SIG-M5 treated with dmso at 0.1 percent for 504 hours (cell line): ENCODE measurements at regions not wholly inside any gene's neighbourhood (a gene's known extent, or its start where the extent isn't known, plus 50 kb on each side); places are given as distances from the start of the nearest gene placed in this dataset.
"Not testable (repeated sequence)": the region's sequence is repeated elsewhere in the genome, so short reads cannot be mapped to it uniquely, and the experiment has no call there.

Source experiments
- DNase-seq: peaks from one replicate; lab custom pipeline; 2025; ENCODE audit not compliant: unreplicated experiment; lab: John Stamatoyannopoulos, UW

DNA sequence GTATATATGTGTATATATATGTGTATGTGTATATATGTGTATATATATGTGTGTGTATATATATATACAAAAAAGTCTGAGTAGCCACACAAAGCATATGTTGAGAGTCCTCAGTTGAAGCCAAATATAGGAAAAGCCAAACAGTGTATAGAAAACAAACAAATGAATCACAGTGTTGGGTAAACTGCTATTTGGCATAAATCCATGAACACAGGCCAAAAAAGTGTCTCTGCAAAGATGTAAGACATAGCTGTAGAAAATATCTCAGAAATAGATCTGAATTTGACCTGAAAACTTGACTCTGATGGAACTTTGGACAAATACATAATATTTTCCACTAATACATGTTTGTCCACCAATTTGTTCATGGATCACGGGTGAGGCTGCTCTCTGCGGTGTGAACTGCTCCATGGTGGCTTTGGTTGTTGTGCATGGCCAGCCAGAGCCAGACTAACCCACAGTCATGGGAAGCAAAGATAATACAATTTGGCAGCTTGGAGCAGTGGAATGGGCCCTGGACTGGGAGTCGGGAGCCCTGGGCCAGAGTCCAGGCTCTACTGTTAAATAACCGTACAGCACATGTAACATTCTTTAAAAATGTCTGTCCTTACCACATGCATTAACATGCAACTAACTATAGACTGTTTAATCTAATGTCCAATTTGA lies 76.9 kb upstream of the EED start:
- no peak for DNase-seq

DNA sequence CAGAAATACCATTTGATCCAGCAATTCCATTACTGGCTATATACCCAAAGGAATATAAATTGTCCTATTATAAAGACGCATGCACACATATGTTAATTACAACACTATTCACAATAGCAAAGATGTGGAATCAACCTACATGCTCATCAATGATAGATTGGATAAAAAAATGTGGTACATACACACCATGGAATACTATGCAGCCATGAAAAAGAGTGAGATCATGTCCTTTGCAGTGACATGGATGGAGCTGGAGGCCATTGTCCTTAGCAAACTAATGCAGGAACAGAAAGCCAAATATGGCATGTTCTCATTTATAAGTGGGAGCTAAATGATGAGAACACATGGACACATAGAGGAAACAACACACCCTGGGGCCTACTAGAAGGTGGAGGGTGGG lies 78.3 kb upstream of the EED start:
- not testable (repeated sequence) for DNase-seq

DNA sequence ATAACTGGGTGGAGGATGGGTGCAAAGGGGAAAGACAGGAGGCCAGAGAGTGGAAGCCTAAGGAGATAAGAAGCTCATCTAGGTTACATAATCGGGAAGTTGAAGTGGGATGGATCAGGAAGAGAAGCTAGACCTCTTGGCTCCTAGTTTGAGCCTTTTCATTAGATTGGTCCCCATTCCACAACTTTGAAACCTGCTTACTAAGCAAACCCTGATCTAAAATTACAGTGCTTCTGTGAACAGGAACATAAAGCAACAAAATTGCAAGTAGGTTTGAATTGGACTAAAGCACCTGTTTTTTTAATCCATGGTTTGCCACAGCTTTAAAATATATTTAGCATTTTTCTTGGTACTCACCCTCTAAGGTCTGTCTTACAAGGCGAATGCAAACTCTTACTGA lies 80.4 kb upstream of the EED start:
- no peak for DNase-seq

DNA sequence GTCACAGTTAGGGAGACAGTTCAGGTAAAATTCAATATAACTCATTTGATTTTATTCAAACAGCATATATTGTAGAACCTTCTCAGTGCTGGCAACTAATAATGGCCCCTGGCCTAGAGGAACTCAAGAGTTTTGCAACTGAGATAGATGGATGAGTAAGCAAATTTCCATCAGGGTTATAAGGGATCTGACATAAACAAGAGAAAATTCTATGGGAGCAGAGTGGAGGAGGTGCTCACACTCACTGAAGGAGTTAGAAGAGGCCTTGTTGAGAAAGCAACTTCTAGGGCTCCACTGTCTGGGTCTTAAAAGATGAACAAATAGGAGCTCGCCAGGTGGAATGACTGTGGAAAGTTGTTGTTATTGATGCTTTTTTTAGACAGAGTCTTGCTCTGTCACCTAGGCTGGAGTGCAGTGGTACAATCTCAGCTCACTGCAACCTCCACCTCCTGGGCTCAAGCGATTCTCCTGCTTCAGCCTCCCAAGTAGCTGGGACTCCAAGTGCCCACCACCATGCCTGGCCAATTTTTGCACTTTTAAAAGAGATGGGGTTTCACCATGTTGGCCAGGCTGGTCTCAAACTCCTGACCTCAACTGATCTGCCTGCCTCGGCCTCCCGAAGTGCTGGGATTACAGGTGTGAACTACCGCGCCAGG lies 81.2 kb upstream of the EED start:
- DNase-seq: peak; percentile 55

DNA sequence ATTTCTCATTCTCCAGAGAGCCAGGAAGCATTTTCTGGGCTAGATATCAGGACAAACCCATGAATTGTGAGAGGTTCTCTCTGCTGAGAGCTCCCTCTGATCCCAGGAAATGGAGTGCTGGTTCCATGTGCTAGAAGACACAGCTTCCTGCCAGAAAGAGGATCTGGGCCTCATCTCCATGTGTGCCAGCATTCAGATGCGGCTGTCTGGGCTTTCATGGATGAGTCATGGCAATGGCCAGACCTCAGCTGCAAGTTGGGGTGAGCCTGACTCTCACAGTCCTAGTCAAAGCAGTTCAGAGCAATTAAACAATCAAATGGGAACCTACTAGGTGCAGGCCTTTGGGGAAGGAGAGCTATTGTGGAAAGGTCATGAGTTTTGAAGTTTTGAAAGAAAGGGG lies 82.3 kb upstream of the EED start:
- peak; percentile 34 for DNase-seq

DNA sequence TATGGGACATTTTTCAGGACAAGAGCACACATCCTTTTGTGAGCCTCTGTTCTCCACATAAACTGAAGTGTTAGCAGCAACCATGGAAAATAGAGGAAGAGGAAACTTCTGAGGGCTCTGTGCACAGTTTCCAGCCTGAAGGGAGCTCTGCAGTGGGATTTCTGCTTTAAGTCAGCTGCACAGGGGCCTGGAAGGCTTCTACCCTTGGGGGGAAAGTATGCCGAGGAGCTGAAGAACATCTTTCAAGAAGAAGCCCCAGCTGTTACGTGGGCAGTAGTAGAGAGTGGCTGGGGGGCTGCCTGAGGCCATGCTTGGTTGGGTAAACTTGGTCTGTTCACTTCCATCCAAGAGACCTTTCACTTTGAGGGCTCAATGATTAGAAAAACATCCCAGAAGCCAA lies 82.7 kb upstream of the EED start:
- DNase-seq: no peak

DNA sequence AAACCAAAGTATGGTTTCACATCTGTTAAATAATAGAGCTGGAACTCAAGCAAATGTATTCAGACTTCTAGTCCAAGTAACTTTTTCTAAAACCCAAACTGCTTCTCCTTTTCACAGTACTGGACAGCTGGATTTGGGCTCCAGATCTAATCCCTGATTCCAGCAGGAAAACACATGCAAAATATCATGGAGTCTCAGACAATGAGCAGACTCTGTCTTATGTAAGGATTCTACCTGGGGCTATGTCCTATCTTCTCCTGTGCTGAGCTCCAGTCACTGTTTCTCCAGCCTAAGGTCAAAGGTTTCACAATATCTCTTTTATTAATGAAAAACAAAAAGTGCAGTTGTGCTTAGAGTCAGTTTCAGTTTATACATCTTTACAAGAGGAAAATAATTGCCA lies 83.2 kb upstream of the EED start:
- DNase-seq: no peak

DNA sequence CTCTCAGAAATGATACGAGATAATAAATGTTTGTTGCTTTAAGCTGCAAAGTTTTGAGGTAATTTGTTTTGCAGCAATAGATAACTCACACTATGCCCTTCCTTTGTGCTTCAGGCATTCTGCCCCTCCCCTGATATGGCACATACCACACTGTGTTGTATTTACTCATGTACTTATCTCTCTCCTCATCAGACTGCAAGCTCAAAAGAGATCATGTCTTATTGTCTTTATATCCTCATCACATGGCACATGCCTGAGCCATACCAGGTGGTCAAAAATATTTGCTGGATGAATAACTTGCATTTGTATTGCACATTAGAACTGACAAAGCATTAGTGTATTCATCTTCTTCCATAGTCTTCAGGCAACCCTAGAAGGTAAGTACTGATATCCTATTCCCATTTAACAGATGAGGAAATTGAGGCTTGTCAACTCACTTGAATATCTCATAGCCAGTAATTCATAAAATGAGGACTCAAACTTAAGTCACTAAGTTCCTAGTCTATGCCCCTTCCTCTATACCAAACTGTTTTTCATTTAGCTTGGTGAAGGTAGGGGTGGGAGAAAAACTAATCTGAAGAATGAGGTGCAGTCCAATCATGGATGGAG lies 83.9 kb upstream of the EED start:
- DNase-seq: no peak

DNA sequence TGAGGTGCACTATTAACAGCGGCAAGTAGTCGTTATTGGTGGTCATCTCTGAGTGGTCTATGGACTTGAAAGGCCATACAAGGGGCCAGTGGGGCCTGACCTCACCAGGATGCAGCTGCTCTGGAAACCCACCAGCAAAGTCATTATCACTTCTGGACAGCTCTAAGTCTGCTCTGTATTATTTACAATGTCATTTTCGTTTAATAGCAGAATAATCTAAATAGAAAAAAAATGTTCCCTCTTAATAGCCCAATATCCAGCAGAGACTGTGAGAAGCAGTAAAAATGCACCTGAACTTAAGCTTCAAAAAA lies 85.0 kb upstream of the EED start:
- no peak for DNase-seq

DNA sequence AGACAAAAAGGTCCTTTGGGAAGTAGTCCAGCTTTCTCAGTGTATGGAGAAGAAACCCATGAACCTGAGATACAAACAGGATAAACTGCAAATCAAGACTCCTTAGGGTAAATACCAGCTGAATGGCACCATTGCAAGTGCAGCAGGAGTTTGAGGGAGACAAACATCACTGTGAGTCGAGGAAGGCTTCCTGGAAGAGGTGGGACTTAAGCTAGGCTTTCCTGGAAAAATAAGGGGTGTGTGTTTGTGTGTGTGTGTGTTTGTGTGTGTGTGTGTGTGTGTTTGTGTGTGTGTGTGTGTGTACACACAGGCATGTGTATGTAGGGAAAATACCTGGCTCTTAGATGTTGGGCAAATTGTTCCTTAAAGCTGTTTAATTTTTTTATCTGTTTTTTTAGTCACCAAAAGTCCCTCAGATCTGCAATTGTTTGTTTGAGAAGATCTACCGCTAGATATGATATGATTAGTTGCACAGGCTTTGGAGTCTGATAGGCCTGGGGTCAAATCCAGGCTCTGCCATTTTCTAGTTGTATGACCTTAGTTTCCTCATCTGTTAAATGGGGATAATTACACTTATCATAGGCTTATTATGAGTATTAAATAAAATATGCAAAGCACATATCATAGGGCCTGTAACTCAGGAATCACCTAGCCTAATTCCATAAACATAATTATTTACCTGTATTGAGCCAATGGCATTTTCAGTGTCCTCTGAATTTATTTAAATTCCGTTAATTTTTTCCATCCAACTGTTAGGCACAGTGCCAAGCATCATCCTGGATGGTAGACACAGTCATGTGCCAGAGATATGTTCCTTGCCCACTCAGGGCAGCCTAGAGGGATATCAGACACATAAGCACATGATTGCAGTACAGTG lies 85.6 kb upstream of the EED start:
- no peak for DNase-seq

DNA sequence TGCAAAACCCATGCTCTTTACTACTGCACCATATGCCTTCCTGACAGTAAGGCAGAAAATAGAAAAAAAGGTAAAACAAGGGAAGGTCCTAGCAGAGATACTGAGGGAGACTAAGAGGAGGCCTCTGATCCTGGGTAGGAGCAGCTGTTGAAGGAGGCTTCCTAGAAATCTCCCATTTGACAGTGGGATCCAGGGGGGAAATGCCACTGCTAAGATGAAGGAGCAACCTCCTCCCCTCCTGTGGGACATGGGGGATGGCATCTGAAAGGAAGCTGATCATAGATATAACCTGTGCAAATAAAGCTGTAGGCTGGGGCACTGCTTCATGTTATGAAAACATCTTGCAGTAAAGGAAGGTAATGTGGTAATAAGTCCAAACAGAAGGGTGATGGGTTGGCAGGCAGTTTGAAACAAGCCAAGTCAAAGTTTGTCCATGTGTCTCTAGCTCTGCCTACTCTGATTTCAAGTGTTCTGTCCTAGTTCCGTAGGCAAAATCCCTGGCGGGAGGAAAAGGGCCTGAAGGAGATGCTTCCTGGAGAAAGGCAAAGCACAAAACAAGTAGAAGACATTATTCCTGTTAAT lies 86.7 kb upstream of the EED start:
- no peak for DNase-seq

DNA sequence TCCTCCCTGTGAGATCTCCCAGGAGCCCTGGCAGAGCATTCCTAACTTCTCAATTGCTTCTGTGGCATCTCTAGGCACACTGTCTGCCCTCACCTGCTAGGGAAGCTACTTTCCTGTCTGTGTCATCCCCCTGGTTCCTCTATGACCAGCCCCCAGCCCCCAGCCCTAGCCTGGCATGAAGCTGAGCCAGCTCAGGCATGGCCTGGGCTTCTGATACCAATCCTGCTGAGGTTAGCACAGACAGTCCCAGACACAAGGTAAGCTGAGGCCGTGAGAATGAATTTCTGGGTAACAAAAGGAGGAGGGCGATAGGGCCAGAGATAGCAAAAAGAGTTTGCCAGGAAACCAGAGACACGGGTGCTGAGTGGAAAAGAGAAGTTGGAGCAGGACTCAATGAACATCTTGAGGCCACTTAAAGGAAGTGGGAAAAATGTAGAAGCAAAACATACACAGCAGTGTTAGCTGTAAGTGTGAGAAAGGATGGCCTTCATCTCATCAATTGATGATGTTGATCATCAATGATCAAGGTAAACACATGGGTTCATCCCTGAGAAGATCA lies 87.6 kb upstream of the PICALM start:
- DNase-seq: no peak

DNA sequence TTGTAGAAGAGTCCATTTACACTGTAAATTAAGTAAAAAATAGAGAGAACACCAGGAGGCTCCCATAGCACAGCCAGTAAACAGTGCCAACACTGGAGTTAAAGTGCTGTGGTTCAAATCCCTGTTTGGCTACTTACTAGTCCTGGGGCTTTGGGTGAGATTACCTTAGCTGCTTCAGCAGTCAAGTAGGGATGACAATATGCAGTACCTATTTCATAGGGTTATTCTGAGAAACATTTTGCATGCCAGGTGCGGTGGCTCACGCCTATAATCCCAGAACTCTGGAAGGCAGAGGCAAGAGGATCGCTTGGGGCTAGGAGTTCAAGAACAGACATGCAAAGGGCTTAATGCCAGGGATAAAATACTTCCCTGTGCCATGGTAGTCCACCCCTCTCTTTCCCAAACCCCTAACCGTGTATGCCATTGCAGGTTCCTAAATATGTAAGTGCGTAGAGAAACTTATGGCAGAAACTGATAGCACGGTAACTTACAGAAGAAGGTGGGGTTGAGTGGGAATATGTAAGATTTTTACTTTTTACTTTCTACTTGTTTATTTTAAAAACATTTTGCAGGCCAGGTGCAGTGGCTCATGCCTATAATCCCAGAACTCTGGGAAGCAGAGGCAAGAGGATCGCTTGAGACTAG lies 86.4 kb upstream of the PICALM start:
- DNase-seq: no peak

DNA sequence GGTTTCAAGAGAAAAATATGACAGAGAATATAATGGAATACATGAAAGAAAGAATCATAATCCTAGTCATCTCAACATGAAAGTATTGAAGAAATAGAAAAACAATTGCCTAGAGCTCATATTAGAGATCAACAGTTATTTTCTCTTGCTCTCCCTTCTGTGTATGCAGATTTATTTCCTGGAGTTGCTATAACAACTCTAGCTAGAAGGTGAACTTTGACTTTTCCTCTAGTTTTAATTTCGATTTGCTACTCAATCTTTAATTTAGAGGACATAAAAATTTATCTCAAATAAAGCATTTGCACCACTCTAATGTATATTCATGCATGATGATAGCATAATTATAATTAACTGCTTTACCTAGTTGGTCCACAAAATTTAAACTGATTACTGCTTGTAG lies 84.6 kb upstream of the PICALM start:
- no peak for DNase-seq

DNA sequence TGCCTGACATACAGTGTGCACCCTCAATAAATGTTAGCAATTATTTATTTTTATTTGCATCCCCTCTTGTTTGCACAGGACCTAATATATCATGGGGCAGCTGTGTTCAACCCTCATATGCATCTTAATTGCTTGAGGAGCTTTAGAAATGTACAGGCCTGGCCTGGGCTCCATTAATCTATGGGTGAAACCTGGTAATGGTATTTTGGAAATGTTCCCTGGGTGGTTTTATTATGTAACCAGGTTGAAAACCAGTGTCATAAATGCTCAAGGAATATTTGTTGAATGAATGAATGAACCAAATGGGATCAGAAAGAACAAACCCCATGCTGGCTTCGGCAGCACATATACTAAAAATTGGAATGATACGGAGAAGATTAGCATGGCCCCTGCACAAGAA lies 84.0 kb upstream of the PICALM start:
- DNase-seq: no peak

DNA sequence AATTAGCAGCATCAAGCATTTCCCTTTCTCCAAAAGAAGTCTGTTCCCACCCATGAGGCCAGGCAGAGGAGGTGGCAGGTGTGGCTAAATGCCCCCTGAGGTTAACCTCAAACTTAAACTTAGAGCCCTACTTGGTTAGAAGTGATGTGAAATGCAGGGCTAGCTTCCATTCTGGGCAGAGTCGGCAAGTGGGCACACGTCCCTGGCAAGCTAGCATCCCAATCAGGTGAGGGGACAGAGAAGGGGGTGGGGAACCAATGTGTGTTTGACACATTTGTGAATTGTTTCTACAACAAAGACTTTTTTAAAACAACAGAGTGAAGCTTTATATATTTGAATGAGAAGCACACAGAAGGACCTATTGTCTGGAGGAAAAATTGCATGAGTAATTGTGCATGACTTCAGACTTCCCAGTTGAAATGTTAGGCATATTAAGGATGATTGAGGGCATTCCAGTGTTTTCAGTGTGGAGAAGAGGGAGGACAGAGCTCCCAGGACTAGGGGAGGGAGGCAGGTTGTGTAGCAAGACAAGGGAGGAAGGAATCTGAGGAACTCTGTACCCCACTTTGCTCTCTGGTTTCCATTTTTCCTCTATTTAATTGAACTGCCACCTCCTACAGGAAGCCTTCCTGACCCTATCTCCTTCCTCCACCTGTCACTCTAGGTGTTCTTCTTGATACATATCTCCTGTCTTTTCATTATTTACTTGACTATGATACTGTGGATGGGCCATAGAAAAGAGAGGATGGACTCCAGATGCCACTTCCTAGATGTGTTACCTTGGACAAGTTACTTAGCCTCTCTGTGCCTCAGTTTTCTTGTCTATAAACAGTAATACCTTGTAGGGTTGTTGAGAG lies 83.3 kb upstream of the PICALM start:
- no peak for DNase-seq

DNA sequence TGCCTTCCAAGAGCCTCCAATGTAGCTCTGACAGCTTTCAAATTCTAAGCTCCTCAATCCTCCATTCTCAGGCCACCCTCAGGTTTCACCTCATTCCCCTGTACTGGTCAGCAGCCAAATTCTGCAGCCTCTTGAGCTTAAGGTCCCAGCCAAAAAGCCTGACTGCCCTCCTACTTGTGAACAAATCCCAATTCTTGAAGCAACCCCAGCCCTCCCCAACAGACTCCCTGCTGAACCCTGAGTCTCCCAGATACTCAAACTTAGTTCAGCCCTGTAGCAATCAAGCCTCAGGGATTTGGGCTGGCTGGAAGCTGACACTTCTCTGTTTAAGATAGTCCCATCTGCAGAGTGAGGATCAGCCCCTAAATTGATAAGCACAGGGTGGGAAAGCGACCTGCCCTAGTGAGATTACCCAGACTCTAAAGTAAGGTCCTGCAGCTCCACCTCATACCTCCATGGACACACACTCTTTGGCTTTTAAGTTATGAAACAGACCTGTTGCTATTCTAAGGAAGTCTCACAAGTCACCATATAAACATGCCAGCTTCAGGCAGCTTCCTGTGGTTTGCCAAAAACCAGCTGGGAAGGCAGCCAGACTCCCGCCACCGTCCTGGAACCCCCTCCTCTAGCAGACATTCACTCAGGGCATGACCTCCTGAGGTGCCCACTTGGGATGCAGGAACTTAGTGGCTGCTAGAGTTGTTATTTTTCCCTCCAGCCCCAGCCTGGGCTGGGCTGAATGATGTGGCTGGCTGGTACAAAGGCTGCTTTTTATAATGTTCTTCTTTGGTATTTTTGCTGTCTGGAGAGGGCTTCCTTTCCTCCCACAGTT lies 82.5 kb upstream of the PICALM start:
- DNase-seq: peak; percentile 27

DNA sequence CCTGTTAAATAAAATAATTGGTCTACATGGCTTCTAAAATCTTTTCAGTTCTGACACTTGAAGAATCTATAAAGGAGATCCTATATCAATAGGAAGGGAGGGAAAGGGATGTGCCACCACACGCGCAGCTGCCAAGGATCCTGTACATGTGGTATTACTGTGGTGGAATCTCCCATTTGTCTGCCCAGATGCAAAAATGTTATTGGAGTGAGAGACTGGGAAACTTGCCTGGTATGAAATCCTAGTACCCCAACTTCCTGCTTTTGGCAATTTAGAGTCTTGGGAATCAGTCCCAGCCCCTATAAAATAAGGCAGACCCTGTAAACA lies 81.9 kb upstream of the PICALM start:
- no peak for DNase-seq

DNA sequence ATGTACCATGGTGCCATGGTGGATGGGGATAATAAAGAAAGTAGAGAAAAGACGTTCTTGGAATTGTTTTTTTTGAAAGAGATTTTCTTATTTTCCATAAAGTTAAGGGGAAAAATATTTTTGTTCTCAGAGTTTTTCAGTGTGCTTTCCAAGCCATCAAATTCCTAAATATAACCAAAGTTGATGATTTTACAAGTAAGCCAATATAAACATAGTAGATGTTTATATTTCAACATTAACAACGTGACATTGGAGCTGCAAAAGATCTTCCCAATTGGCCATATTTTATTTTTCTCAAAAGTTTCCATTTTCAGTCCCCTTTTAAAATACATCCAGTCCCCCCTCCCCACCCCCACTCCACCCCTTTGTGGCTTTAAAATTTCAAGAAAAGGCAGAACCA lies 80.9 kb upstream of the PICALM start:
- no peak for DNase-seq
